ENCODE measurements at regions not wholly inside any gene's neighbourhood (a gene's known extent, or its start where the extent isn't known, plus 50 kb on each side); places are given as distances from the start of the nearest gene placed in this dataset.

DNA sequence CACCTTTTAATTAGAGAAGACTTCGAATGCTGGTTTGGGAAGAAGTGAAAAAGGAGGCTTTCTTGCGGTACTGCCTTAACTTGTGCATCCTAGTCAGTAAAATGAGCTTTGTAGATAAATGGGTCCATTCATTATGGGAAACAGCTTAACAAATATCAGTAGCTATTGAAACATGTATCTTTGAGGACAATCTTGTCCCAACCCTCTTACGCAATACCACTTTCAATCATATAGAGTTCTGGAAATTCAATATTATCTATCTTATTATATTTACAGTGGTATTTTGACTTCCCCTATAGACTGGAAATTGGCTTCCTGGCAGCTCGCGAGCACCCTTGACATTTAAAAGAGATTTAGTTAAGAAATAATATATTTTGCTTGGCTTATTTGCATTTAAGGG, 565.8 kb upstream of the NUDT12 start:
- TF ChIP-seq, protein P1, sequence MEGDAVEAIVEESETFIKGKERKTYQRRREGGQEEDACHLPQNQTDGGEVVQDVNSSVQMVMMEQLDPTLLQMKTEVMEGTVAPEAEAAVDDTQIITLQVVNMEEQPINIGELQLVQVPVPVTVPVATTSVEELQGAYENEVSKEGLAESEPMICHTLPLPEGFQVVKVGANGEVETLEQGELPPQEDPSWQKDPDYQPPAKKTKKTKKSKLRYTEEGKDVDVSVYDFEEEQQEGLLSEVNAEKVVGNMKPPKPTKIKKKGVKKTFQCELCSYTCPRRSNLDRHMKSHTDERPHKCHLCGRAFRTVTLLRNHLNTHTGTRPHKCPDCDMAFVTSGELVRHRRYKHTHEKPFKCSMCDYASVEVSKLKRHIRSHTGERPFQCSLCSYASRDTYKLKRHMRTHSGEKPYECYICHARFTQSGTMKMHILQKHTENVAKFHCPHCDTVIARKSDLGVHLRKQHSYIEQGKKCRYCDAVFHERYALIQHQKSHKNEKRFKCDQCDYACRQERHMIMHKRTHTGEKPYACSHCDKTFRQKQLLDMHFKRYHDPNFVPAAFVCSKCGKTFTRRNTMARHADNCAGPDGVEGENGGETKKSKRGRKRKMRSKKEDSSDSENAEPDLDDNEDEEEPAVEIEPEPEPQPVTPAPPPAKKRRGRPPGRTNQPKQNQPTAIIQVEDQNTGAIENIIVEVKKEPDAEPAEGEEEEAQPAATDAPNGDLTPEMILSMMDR (IDR thresholded peaks at IDR 0.05; ENCODE audit: low read depth, low read length, missing control alignments): no peak
- H3K4me3 ChIP-seq (replicated peaks; ENCODE audit: low read depth, low read length): no peak overlapping the region
- DNase-seq (ENCODE audit: extremely low read depth, low read depth): no peak

- TF ChIP-seq, protein P1 (IDR thresholded peaks at IDR 0.05; ENCODE audit: low read depth, low read length, missing control alignments): no peak
- H3K4me3 ChIP-seq (replicated peaks; ENCODE audit: low read depth, low read length): no peak overlapping the region
- DNase-seq (ENCODE audit: extremely low read depth, low read depth): no peak
These were observed 564.4 kb upstream of the NUDT12 start for GRCh38 chr5:104126980-104127379.

DNA sequence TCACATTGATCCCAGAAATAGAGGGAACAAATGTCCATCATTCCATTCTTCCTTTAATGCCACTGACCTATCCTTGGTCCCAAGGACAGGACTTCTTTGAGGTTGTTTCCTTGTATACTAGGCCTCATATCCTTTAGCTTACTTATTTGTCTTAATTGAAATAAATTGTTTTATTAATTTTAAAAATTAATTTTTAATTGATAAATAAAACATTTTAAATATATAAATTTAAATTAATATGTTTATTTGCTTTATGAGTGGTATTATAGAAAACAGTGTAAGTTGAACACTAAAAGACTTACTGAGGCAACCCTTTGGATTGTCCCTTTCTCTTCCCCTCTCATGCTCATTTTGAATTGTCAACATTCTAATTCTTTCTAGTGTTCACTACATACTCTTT, 556.9 kb upstream of the NUDT12 start:
- TF ChIP-seq, protein P1 (IDR thresholded peaks at IDR 0.05; ENCODE audit: low read depth, low read length, missing control alignments): no peak
- DNase-seq (ENCODE audit: extremely low read depth, low read depth): no peak
- no peak overlapping the region for H3K4me3 ChIP-seq (replicated peaks; ENCODE audit: low read depth, low read length)

DNA sequence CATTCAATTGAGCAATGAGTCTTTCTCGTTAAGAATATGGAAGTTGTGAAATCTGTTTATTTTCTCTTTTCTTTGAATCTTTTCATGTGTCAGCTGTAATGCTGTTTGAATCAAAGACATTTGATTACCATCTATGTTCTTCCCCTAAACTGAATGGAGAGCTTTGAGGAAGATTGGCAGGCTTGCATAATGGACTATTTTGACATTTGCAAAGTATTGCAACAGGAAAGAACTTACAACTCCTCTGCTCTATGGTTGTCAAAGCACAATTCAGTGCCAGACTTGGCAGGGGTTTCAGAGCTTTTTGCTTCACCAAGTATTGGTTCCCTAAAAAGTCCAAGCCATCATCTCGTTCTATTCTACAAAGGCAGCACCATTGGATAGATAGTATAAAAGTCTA, 549.0 kb upstream of the NUDT12 start:
- TF ChIP-seq, protein P1 (IDR thresholded peaks at IDR 0.05; ENCODE audit: low read depth, low read length, missing control alignments): no peak
- no peak overlapping the region for H3K4me3 ChIP-seq (replicated peaks; ENCODE audit: low read depth, low read length)
- DNase-seq (ENCODE audit: extremely low read depth, low read depth): no peak

- no peak for DNase-seq (ENCODE audit: extremely low read depth, low read depth)
- H3K4me3 ChIP-seq (replicated peaks; ENCODE audit: low read depth, low read length): no peak overlapping the region
- TF ChIP-seq, protein P1 (IDR thresholded peaks at IDR 0.05; ENCODE audit: low read depth, low read length, missing control alignments): no peak
These were observed 533.9 kb upstream of the NUDT12 start for GRCh38 chr5:104096451-104096850.

- TF ChIP-seq, protein P1 (IDR thresholded peaks at IDR 0.05; ENCODE audit: low read depth, low read length, missing control alignments): no peak
- DNase-seq (ENCODE audit: extremely low read depth, low read depth): no peak
- no peak overlapping the region for H3K4me3 ChIP-seq (replicated peaks; ENCODE audit: low read depth, low read length)
These were observed 532.9 kb upstream of the NUDT12 start for GRCh38 chr5:104095527-104095926.

Measured in HFF-Myc (cell line).